ENCODE measurements at regions not wholly inside any gene's neighbourhood (a gene's known extent, or its start where the extent isn't known, plus 50 kb on each side); places are given as distances from the start of the nearest gene placed in this dataset.

DNA sequence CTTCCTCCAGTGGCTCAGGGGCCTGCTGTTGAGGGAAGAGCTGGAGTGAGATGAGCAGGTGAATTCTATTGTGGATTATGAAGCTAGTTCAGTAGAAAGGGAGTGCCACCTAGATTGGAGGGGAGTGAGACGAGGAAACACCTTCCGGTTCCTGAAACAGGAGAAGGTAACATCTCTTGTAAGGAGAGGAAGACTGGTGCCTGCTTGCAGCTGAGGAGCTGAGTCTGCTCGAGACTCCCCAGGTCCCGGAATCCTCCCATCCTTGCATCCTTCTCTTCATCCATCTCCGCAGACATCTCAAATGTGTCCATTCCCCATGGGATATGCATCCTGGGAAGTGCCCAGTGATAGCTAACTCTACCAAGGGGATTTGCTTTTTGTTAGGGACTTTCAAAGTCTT, 242.9 kb upstream of the ZFP64 start:
- TF ChIP-seq POLR2A (IDR thresholded peaks at IDR 0.05; ENCODE audit: low read depth, low read length) (no peak), TAF1 (IDR thresholded peaks at IDR 0.05; ENCODE audit: borderline replicate concordance, low read depth, low read length) (no peak)

All from GM12892 (cell line).